ENCODE measurements at regions not wholly inside any gene's neighbourhood (a gene's known extent, or its start where the extent isn't known, plus 50 kb on each side); places are given as distances from the start of the nearest gene placed in this dataset.
"Not testable (repeated sequence)": the region's sequence is repeated elsewhere in the genome, so short reads cannot be mapped to it uniquely, and the experiment has no call there.

DNA sequence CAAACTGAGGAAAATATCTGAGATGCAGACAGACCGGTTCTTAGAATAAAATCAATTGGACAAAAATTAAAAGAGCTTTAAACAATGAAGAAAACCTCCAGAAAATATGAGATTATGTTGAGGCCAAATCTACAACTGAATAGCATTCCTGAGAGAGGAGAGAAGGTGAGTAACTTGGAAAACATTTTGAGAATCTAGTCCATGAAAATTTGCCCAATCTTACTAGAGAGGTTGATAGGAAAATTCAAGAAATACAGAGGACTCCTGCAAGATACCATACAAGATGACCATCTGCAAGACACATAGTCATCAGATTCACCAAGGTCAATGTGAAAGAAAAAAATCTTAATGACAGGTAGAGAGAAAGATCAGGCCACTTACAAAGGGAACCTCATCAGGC, 437.7 kb upstream of the ADGRB3 start:
- Histone ChIP-seq H3K9me1 (replicated peaks; ENCODE audit: control insufficient read depth, extremely low read depth, insufficient read depth, low read length) (no peaks in the 10 kb centered on the region), H3K27me3 (ENCODE audit: control insufficient read depth in 2 of 2, insufficient read depth in 2 of 2, low read length in 2 of 2) (no peaks in the 10 kb centered on the region), H3K27ac (ENCODE audit: insufficient read depth, low read depth, low read length) (no peak overlapping the region), H3K4me3 (replicated peaks in 1 of 3; ENCODE audit: insufficient read depth in 1 of 3, low read depth in 1 of 3, low read length in 3 of 3) (no peak overlapping the region), H3K9ac (replicated peaks; ENCODE audit: extremely low read depth, insufficient read depth, low read length) (no peak overlapping the region), H3K79me2 (ENCODE audit: control insufficient read depth, insufficient read depth, low read length) (no peaks in the 10 kb centered on the region), H2AFZ (ENCODE audit: low read depth, low read length) (no peak overlapping the region), H3K4me1 (ENCODE audit: control insufficient read depth, extremely low read depth, insufficient read depth, low read length) (no peaks in the 10 kb centered on the region), H3K4me2 (ENCODE audit: insufficient read depth, low read length) (no peak overlapping the region), H3K36me3 (ENCODE audit: control insufficient read depth in 2 of 2, extremely low read depth in 1 of 2, insufficient read depth in 2 of 2, low read length in 2 of 2) (no peaks in the 10 kb centered on the region), H3K9me3 (replicated peaks; ENCODE audit: control insufficient read depth, insufficient read depth, low read length) (peaks cover 3% of the 10 kb centered on the region), H4K20me1 (replicated peaks; ENCODE audit: control insufficient read depth, extremely low read depth, insufficient read depth, low read length) (no peaks in the 10 kb centered on the region)
- dilution Hi-C loops (cut with MboI; ENCODE audit: extremely low pct_ligation_motif_present, low sequenced_read_pairs): no loop called here
- TF ChIP-seq POLR2AphosphoS5 (IDR thresholded peaks at IDR 0.05; ENCODE audit: insufficient read depth, low read depth, low read length): no peak
- no peak for FAIRE-seq
- no TSS peak for BruUV-seq (replicated peaks)
- DNase-seq (ENCODE audit: low read depth, low spot score): no peak
- POLR2A ChIA-PET: no interaction called here
- CTCF ChIA-PET: no interaction called here
- intact Hi-C loops (cut with micrococcal nuclease): no loop called here

DNA sequence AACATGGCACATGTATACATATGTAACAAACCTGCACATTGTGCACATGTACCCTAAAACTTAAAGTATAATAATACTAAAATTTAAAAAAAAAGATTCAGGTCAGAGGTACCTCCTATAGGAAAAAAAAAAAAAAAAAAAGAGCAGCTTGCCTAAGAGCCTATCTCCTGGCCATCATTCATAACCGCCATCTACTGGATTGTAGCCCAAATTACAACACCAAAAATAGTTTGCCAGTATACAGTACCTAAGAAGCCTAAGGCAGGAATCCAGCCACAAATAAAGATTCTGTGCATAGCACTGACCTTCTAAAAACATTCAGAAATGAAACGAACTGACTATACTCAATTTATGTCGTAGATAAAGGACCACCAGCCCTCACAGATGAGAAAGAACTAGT, 438.4 kb upstream of the ADGRB3 start:
- ChIA-PET CTCF (no interaction called here), POLR2A (no interaction called here)
- no peak overlapping the region for H3K4me2 ChIP-seq (ENCODE audit: insufficient read depth, low read length)
- DNase-seq (ENCODE audit: low read depth, low spot score) (no peak), FAIRE-seq (no peak)
- no peaks in the 10 kb centered on the region for H3K36me3 ChIP-seq (ENCODE audit: control insufficient read depth in 2 of 2, extremely low read depth in 1 of 2, insufficient read depth in 2 of 2, low read length in 2 of 2)
- H3K27me3 ChIP-seq (ENCODE audit: control insufficient read depth in 2 of 2, insufficient read depth in 2 of 2, low read length in 2 of 2): no peaks in the 10 kb centered on the region
- H4K20me1 ChIP-seq (replicated peaks; ENCODE audit: control insufficient read depth, extremely low read depth, insufficient read depth, low read length): no peaks in the 10 kb centered on the region
- no peaks in the 10 kb centered on the region for H3K4me1 ChIP-seq (ENCODE audit: control insufficient read depth, extremely low read depth, insufficient read depth, low read length)
- TF ChIP-seq MYC (IDR thresholded peaks at IDR 0.05; ENCODE audit: low read depth, low read length) (no peak), POLR2AphosphoS5 (IDR thresholded peaks at IDR 0.05; ENCODE audit: insufficient read depth, low read depth, low read length) (no peak), FOS (IDR thresholded peaks at IDR 0.05; ENCODE audit: borderline replicate concordance, insufficient read depth, low read length) (no peak)
- TF ChIP-seq, protein P1, sequence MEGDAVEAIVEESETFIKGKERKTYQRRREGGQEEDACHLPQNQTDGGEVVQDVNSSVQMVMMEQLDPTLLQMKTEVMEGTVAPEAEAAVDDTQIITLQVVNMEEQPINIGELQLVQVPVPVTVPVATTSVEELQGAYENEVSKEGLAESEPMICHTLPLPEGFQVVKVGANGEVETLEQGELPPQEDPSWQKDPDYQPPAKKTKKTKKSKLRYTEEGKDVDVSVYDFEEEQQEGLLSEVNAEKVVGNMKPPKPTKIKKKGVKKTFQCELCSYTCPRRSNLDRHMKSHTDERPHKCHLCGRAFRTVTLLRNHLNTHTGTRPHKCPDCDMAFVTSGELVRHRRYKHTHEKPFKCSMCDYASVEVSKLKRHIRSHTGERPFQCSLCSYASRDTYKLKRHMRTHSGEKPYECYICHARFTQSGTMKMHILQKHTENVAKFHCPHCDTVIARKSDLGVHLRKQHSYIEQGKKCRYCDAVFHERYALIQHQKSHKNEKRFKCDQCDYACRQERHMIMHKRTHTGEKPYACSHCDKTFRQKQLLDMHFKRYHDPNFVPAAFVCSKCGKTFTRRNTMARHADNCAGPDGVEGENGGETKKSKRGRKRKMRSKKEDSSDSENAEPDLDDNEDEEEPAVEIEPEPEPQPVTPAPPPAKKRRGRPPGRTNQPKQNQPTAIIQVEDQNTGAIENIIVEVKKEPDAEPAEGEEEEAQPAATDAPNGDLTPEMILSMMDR (IDR thresholded peaks at IDR 0.05; ENCODE audit: extremely low read depth in 1 of 2, insufficient read depth in 1 of 2, low read depth in 1 of 2, low read length in 2 of 2): no peak
- TF ChIP-seq, protein P2, sequence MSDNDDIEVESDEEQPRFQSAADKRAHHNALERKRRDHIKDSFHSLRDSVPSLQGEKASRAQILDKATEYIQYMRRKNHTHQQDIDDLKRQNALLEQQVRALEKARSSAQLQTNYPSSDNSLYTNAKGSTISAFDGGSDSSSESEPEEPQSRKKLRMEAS (IDR thresholded peaks at IDR 0.05; ENCODE audit: insufficient read depth, insufficient read length): no peak
- BruUV-seq (replicated peaks): no TSS peak
- H3K4me3 ChIP-seq (replicated peaks in 1 of 3; ENCODE audit: insufficient read depth in 1 of 3, low read depth in 1 of 3, low read length in 3 of 3): no peak overlapping the region
- no peaks in the 10 kb centered on the region for H3K79me2 ChIP-seq (ENCODE audit: control insufficient read depth, insufficient read depth, low read length)
- H3K9me3 ChIP-seq (replicated peaks; ENCODE audit: control insufficient read depth, insufficient read depth, low read length): peaks cover 3% of the 10 kb centered on the region
- dilution Hi-C loops (cut with MboI; ENCODE audit: extremely low pct_ligation_motif_present, low sequenced_read_pairs) (no loop called here), intact Hi-C loops (cut with micrococcal nuclease) (no loop called here)
- no peak overlapping the region for H3K27ac ChIP-seq (ENCODE audit: insufficient read depth, low read depth, low read length)
- H3K9me1 ChIP-seq (replicated peaks; ENCODE audit: control insufficient read depth, extremely low read depth, insufficient read depth, low read length): no peaks in the 10 kb centered on the region
- no peak overlapping the region for H3K9ac ChIP-seq (replicated peaks; ENCODE audit: extremely low read depth, insufficient read depth, low read length)
- no peak overlapping the region for H2AFZ ChIP-seq (ENCODE audit: low read depth, low read length)

DNA sequence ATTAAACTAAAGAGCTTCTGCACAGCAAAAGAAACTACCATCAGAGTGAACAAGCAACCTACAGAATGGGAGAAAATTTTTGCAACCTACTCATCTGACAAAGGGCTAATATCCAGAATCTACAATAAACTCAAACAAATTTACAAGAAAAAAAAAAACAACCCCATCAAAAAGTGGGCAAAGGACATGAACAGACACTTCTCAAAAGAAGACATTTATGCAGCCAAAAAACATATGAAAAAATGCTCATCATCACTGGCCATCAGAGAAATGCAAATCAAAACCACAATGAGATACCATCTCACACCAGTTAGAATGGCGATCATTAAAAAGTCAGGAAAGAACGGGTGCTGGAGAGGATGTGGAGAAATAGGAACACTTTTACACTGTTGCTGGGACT, 439.3 kb upstream of the ADGRB3 start:
- H3K9me1 ChIP-seq (replicated peaks; ENCODE audit: control insufficient read depth, extremely low read depth, insufficient read depth, low read length); FAIRE-seq; POLR2A ChIA-PET; H3K79me2 ChIP-seq (ENCODE audit: control insufficient read depth, insufficient read depth, low read length); intact Hi-C loops (cut with micrococcal nuclease); H3K27ac ChIP-seq (ENCODE audit: insufficient read depth, low read depth, low read length); H4K20me1 ChIP-seq (replicated peaks; ENCODE audit: control insufficient read depth, extremely low read depth, insufficient read depth, low read length); H3K9ac ChIP-seq (replicated peaks; ENCODE audit: extremely low read depth, insufficient read depth, low read length); H3K4me1 ChIP-seq (ENCODE audit: control insufficient read depth, extremely low read depth, insufficient read depth, low read length); H3K36me3 ChIP-seq (ENCODE audit: control insufficient read depth in 2 of 2, extremely low read depth in 1 of 2, insufficient read depth in 2 of 2, low read length in 2 of 2); H2AFZ ChIP-seq (ENCODE audit: low read depth, low read length); dilution Hi-C loops (cut with MboI; ENCODE audit: extremely low pct_ligation_motif_present, low sequenced_read_pairs); H3K27me3 ChIP-seq (ENCODE audit: control insufficient read depth in 2 of 2, insufficient read depth in 2 of 2, low read length in 2 of 2); H3K4me2 ChIP-seq (ENCODE audit: insufficient read depth, low read length); H3K4me3 ChIP-seq (replicated peaks in 1 of 3; ENCODE audit: insufficient read depth in 1 of 3, low read depth in 1 of 3, low read length in 3 of 3); DNase-seq (ENCODE audit: low read depth, low spot score); CTCF ChIA-PET; H3K9me3 ChIP-seq (replicated peaks; ENCODE audit: control insufficient read depth, insufficient read depth, low read length); BruUV-seq (replicated peaks): not testable (repeated sequence)

Measured in endothelial cell of umbilical vein (primary cell).